Liver (tissue), 8 donors: ENCODE measurements at regions not wholly inside any gene's neighbourhood (a gene's known extent, or its start where the extent isn't known, plus 50 kb on each side); places are given as distances from the start of the nearest gene placed in this dataset.

Source experiments
- DNase-seq: peaks from one replicate; pipeline ENCODE4 v3.0.0-alpha.2; 2017; ENCODE audit warnings: low spot score
- H3K27ac ChIP-seq, 2 donors: one replicate each; pipeline ENCODE4 v1.7.0; 2013; ENCODE audit warnings: inconsistent platforms in 2 of 2, low read length in 2 of 2, control low read depth in 1 of 2, low read depth in 1 of 2, mild to moderate bottlenecking in 1 of 2
- H3K27me3 ChIP-seq, 4 donors: one replicate each; pipeline versions ENCODE4 v1.6.1 to v1.7.0; 2013; ENCODE audit warnings: low read length in 3 of 4, inconsistent platforms in 1 of 4, mild to moderate bottlenecking in 1 of 4, moderate library complexity in 1 of 4; ENCODE audit not compliant: control insufficient read depth in 4 of 4, insufficient read depth in 4 of 4
- H3K36me3 ChIP-seq, 4 donors: one replicate each; pipeline versions ENCODE4 v1.6.1 to v1.7.0; 2013; ENCODE audit warnings: low read length in 3 of 4, mild to moderate bottlenecking in 3 of 4, low read depth in 1 of 4, moderate library complexity in 1 of 4; ENCODE audit not compliant: control insufficient read depth in 4 of 4, insufficient read depth in 3 of 4
- H3K4me1 ChIP-seq, 4 donors: one replicate each; pipeline versions ENCODE4 v1.6.1 to v1.7.0; 2013; ENCODE audit warnings: low read length in 3 of 4, mild to moderate bottlenecking in 3 of 4, moderate library complexity in 1 of 4; ENCODE audit not compliant: control insufficient read depth in 4 of 4, insufficient read depth in 4 of 4
- H3K4me3 ChIP-seq, 3 donors: one replicate each; pipeline versions ENCODE4 v1.6.1 to v1.7.0; 2013; ENCODE audit warnings: low read length in 3 of 3, control low read depth in 1 of 3, low read depth in 1 of 3, mild to moderate bottlenecking in 1 of 3
- H3K9ac ChIP-seq, 2 donors: one replicate each; pipeline ENCODE4 v1.7.0; 2013; ENCODE audit warnings: low read length in 2 of 2, mild to moderate bottlenecking in 2 of 2, moderate library complexity in 2 of 2, control low read depth in 1 of 2, low read depth in 1 of 2
- H3K9me3 ChIP-seq, 4 donors: one replicate each; pipeline versions ENCODE4 v1.6.1 to v1.7.0; 2013; ENCODE audit warnings: low read length in 3 of 4; ENCODE audit not compliant: control insufficient read depth in 4 of 4
- ATF3 ChIP-seq: IDR thresholded peaks from 2 replicates; pipeline ENCODE4 v1.6.1; 2016; ENCODE audit warnings: antibody characterized with exemption
- CTCF ChIP-seq: fragments of 150-350 bp; IDR thresholded peaks from 2 replicates; pipeline ENCODE4 v1.5.1; 2017; ENCODE audit warnings: improper control_type of control experiment, low read depth, low read length; ENCODE audit not compliant: missing input control
- EGR1 ChIP-seq, 2 donors: IDR thresholded peaks; 2 replicates each; pipeline ENCODE4 v1.6.1; 2016 to 2018; ENCODE audit warnings: antibody characterized with exemption in 2 of 2, low read depth in 2 of 2
- FOXA1 ChIP-seq: IDR thresholded peaks from 2 replicates; pipeline ENCODE4 v1.6.1; 2016; ENCODE audit warnings: antibody characterized with exemption
- FOXA2 ChIP-seq: IDR thresholded peaks from 2 replicates; pipeline ENCODE4 v1.6.1; 2016; ENCODE audit warnings: antibody characterized with exemption
- GABPA ChIP-seq, 2 donors: IDR thresholded peaks in 1 of 2; conservative IDR thresholded peaks in 1 of 2; 2 replicates each; pipeline ENCODE4 v1.6.1; 2016; ENCODE audit warnings: antibody characterized with exemption in 2 of 2, mild to moderate bottlenecking in 1 of 2, moderate library complexity in 1 of 2
- HNF4A ChIP-seq, 2 donors: conservative IDR thresholded peaks; 2 replicates each; pipeline ENCODE4 v1.6.1; 2016; ENCODE audit warnings: antibody characterized with exemption in 2 of 2, mild to moderate bottlenecking in 2 of 2
- HNF4G ChIP-seq: IDR thresholded peaks from 2 replicates; pipeline ENCODE4 v1.6.1; 2016; ENCODE audit warnings: antibody characterized with exemption
- JUND ChIP-seq, 2 donors: IDR thresholded peaks; 2 replicates each; pipeline ENCODE4 v1.6.1; 2016; ENCODE audit warnings: antibody characterized with exemption in 2 of 2
- MAX ChIP-seq: IDR thresholded peaks from 2 replicates; pipeline ENCODE4 v1.6.1; 2016; ENCODE audit warnings: antibody characterized with exemption
- NR2F2 ChIP-seq: IDR thresholded peaks from 2 replicates; pipeline ENCODE4 v1.6.1; 2016; ENCODE audit warnings: antibody characterized with exemption
- RAD21 ChIP-seq, 2 donors: IDR thresholded peaks; 2 replicates each; pipeline ENCODE4 v1.6.1; 2016; ENCODE audit warnings: antibody characterized with exemption in 2 of 2, mild to moderate bottlenecking in 2 of 2
- REST ChIP-seq: IDR thresholded peaks from 2 replicates; pipeline ENCODE4 v1.6.1; 2016; ENCODE audit warnings: antibody characterized with exemption, mild to moderate bottlenecking
- RXRA ChIP-seq, 2 donors: IDR thresholded peaks; 2 replicates each; pipeline ENCODE4 v1.6.1; 2017 to 2018; ENCODE audit warnings: antibody characterized with exemption in 2 of 2, mild to moderate bottlenecking in 1 of 2
- TAF1 ChIP-seq: conservative IDR thresholded peaks from 2 replicates; pipeline ENCODE4 v1.6.1; 2016; ENCODE audit warnings: antibody characterized with exemption, mild to moderate bottlenecking
- YY1 ChIP-seq: IDR thresholded peaks from 2 replicates; pipeline ENCODE4 v1.6.1; 2016; ENCODE audit warnings: antibody characterized with exemption, mild to moderate bottlenecking
- ZBTB33 ChIP-seq: IDR thresholded peaks from 2 replicates; pipeline ENCODE4 v1.6.1; 2016; ENCODE audit warnings: antibody characterized with exemption
- WGBS: extraction: QIAGEN DNeasy Blood & Tissue Kit; methylation state at CpG from one replicate; pipeline ENCODE4 v1.1.7; 2013; 5-methylcytosine and 5-hydroxymethylcytosine counted together
- donor health status: healthy.
- donor health status: healthy.
- donor health status: healthy.
- donor health status: healthy.
- donor health status: healthy.

- Histone ChIP-seq H3K4me3 (no peak overlapping the region), H3K36me3 (no peaks in the 10 kb centered on the region), H3K27me3 (no peaks in the 10 kb centered on the region), H3K9me3 (no peaks in the 10 kb centered on the region), H3K9ac (no peak overlapping the region), H3K4me1 (peaks cover 0 to under 1% (median 0%) of the 10 kb centered on the region in 4 donors), H3K27ac (no peak overlapping the region)
- WGBS = 85% methylated on average over 4 of the region's 4 CpGs
- no peak for TF ChIP-seq ATF3
- no peak for TF ChIP-seq HNF4A (conservative IDR thresholded peaks at IDR 0.05)
- TF ChIP-seq FOXA2 = no peak
- no peak for TF ChIP-seq HNF4G
- TF ChIP-seq NR2F2 = no peak
- no peak for TF ChIP-seq RAD21 (IDR thresholded peaks at IDR 0.05)
- no peak for TF ChIP-seq MAX
- no peak for TF ChIP-seq JUND (IDR thresholded peaks at IDR 0.05)
- no peak for TF ChIP-seq ZBTB33
- no peak for TF ChIP-seq FOXA1
- no peak for TF ChIP-seq YY1
- TF ChIP-seq TAF1 = no peak
- no peak for TF ChIP-seq CTCF
- TF ChIP-seq REST = no peak
- TF ChIP-seq RXRA (IDR thresholded peaks at IDR 0.05) = no peak
- TF ChIP-seq EGR1 (IDR thresholded peaks at IDR 0.05; ENCODE audit: low read depth in 2 of 2) = no peak
- no peak for TF ChIP-seq GABPA (IDR thresholded peaks at IDR 0.05 in 1 of 2, conservative IDR thresholded peaks at IDR 0.05 in 1 of 2)
- no peak for DNase-seq
Measured at GRCh38 chr3:148455098-148455497, 242.6 kb upstream of the AGTR1 start.

- H3K4me1 ChIP-seq = peaks cover 3 to 13% (median 7%) of the 10 kb centered on the region in 4 donors
- TF ChIP-seq HNF4A (conservative IDR thresholded peaks at IDR 0.05) = no peak
- no peak for TF ChIP-seq TAF1
- no peak for TF ChIP-seq MAX
- TF ChIP-seq CTCF = no peak
- TF ChIP-seq YY1 = no peak
- TF ChIP-seq FOXA1 = no peak
- no peak for TF ChIP-seq EGR1 (IDR thresholded peaks at IDR 0.05; ENCODE audit: low read depth in 2 of 2)
- TF ChIP-seq ZBTB33 = no peak
- no peak for TF ChIP-seq NR2F2
- no peak for TF ChIP-seq FOXA2
- TF ChIP-seq JUND (IDR thresholded peaks at IDR 0.05) = no peak
- TF ChIP-seq HNF4G = no peak
- DNase-seq = no peak
- no peaks in the 10 kb centered on the region for H3K36me3 ChIP-seq
- H3K9ac ChIP-seq = no peak overlapping the region
- no peak overlapping the region for H3K27ac ChIP-seq
- 79% methylated on average over 1 of the region's 1 CpG for WGBS
- no peaks in the 10 kb centered on the region for H3K9me3 ChIP-seq
- H3K27me3 ChIP-seq = no peaks in the 10 kb centered on the region
- no peak overlapping the region for H3K4me3 ChIP-seq
Measured at GRCh38 chr3:148457886-148458285, 239.8 kb upstream of the AGTR1 start.
